ENCODE measurements at regions not wholly inside any gene's neighbourhood (a gene's known extent, or its start where the extent isn't known, plus 50 kb on each side); places are given as distances from the start of the nearest gene placed in this dataset.

GRCh38 chr12:20220339-20220738 lies 148.0 kb upstream of the PDE3A start:
- no peak for DNase-seq

- DNase-seq: no peak
These were observed 135.2 kb upstream of the PDE3A start for GRCh38 chr12:20232931-20233675.

GRCh38 chr12:20234474-20234873 lies 133.9 kb upstream of the PDE3A start:
- no peak for DNase-seq

- no peak for DNase-seq
These were observed 131.2 kb upstream of the PDE3A start for GRCh38 chr12:20237091-20237490.

GRCh38 chr12:20245491-20245890 lies 122.8 kb upstream of the PDE3A start:
- no peak for DNase-seq

- no peak for DNase-seq
These were observed 119.7 kb upstream of the PDE3A start for GRCh38 chr12:20248646-20249045.

- no peak for DNase-seq
These were observed 117.6 kb upstream of the PDE3A start for GRCh38 chr12:20250761-20251160.

- DNase-seq: no peak
These were observed 111.0 kb upstream of the PDE3A start for GRCh38 chr12:20257311-20257710.

GRCh38 chr12:20259786-20260185 lies 108.6 kb upstream of the PDE3A start:
- DNase-seq: no peak

- DNase-seq: no peak
These were observed 107.5 kb upstream of the PDE3A start for GRCh38 chr12:20260851-20261250.

GRCh38 chr12:20262119-20262518 lies 106.2 kb upstream of the PDE3A start:
- no peak for DNase-seq

- DNase-seq: no peak
These were observed 104.3 kb upstream of the PDE3A start for GRCh38 chr12:20264026-20264425.

- no peak for DNase-seq
These were observed 103.7 kb upstream of the PDE3A start for GRCh38 chr12:20264608-20265114.

- DNase-seq: no peak
These were observed 100.1 kb upstream of the PDE3A start for GRCh38 chr12:20268121-20268732.

GRCh38 chr12:20268771-20269170 lies 99.6 kb upstream of the PDE3A start:
- DNase-seq: no peak

- DNase-seq: no peak
These were observed 98.8 kb upstream of the PDE3A start for GRCh38 chr12:20269337-20270067.

GRCh38 chr12:20270557-20270956 lies 97.8 kb upstream of the PDE3A start:
- DNase-seq: no peak

GRCh38 chr12:20272161-20272560 lies 96.2 kb upstream of the PDE3A start:
- DNase-seq: no peak

GRCh38 chr12:20272801-20273200 lies 95.5 kb upstream of the PDE3A start:
- no peak for DNase-seq

- DNase-seq: no peak
These were observed 94.3 kb upstream of the PDE3A start for GRCh38 chr12:20274008-20274407.

GRCh38 chr12:20278276-20278675 lies 90.1 kb upstream of the PDE3A start:
- no peak for DNase-seq

- DNase-seq: no peak
These were observed 87.8 kb upstream of the PDE3A start for GRCh38 chr12:20280515-20280914.

- no peak for DNase-seq
These were observed 85.9 kb upstream of the PDE3A start for GRCh38 chr12:20282401-20282800.

- DNase-seq: no peak
These were observed 84.9 kb upstream of the PDE3A start for GRCh38 chr12:20283482-20283881.

Measured in NCI-H1436 (cell line).